GM18867 (cell line): ENCODE measurements at regions not wholly inside any gene's neighbourhood (a gene's known extent, or its start where the extent isn't known, plus 50 kb on each side); places are given as distances from the start of the nearest gene placed in this dataset.

Experiments used
- ATAC-seq: cut with Tn5 transposase; IDR thresholded peaks from one replicate; pipeline ENCODE4 v1.9.1; 2021; ENCODE audit warnings: mild to moderate bottlenecking, moderate library complexity; ENCODE audit not compliant: unreplicated experiment

DNA sequence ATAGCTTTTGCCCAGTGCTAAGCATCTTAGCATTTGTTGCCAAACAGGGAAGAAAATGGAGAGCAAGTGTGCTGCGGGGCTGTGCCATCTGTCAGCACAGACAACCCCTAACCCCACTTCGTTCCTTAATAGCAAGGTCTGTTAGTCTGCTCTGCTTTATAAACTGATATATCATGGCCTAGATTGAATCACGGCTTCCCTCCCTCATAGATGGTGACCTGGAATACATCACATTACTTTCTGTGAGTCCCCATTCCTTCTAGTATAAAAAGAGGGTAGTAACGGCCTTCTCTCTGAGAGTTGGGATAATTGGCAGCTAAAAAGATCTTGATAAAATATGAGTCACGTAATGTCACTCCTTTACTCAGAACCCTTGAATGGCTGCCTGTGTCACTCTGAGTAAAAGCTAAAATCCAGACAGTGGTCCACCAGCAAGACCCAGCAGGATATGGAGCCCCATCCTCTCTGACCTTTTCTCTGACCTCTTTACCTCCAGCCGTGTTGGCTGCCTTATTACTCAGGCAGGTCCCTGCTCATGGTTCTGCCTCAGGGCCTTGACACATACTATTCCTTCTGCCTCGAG, 151.7 kb downstream of the DLEU7 start:
- no peak for ATAC-seq

DNA sequence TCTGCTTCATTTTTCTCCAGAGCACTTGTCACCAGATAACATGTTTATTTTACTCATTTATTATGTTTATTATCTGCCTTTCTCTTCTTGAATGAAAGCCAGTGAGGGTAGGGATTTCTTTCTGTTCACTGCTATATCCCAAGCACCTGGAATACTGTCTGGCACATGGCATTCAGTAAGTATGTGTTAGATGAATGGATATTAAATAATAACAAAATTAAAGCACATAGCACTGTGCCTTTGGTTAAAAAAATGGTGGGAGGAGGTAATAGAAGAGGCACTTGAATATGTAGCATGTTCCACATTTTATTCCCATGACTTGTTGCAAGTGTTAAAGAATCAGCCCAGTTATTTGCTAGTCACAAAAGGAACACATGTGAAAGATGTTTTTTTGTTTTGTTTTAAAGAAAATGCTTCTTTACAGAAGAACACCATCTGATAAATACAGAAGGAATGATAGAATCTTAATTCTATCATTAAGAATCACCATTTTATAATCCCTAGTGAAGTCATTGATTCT, 151.0 kb downstream of the DLEU7 start:
- no peak for ATAC-seq

DNA sequence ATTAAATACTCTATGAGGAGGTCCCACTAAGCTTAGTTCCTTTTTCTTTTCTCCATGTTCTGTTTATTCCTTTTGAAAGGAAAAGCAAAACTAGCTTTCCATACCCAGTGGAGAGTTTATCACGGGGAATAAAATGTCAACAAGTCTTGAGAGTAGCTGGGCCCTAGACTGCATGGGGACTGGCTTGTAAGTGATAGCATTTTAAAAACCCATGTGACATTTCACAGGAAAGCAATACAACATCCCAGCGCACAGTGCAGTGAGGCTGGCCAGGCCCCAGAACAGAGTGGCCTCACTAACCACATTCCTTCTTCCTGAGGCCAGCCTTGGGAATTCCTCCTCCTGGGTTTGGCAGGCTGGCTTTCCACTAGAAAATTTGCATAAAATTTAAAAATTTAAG, 149.8 kb downstream of the DLEU7 start:
- ATAC-seq, result no peak

DNA sequence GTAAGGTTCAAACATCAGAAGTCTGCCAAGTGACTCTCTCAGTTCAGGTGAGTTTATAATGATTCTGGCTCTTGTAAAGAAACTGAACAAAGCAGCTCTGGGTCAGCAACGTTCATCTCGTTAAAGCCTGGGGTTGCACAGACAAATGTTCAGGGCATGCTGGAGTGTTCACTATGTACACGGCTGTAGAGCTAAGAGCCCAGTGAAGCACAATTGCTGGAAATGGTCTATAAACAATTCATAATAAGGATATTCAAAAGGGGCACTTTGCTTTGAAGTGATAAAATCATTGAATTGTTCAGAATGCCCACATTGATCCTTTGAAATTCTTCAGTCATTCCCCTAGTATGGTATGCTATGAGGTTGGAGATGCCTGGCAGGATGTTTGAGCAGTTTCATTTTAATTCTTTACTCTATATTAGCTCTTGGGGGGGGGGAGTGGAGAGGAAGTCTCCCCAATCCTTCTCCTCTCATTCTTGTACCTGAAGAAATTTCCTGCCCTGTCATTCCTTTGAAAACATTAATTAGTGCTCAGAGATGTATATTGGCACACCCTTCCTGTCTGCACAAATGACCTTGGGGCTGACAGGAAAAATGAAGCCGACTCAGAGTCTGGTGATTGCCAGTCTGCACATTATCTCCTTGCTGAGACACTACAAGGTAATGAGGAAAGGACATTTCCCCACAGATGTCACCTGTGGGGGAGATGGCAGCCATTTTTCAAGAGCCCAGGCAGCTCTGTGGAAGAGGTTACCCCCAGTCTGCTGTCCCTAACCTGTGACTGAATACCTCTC, 145.5 kb downstream of the DLEU7 start:
- ATAC-seq, result no peak

DNA sequence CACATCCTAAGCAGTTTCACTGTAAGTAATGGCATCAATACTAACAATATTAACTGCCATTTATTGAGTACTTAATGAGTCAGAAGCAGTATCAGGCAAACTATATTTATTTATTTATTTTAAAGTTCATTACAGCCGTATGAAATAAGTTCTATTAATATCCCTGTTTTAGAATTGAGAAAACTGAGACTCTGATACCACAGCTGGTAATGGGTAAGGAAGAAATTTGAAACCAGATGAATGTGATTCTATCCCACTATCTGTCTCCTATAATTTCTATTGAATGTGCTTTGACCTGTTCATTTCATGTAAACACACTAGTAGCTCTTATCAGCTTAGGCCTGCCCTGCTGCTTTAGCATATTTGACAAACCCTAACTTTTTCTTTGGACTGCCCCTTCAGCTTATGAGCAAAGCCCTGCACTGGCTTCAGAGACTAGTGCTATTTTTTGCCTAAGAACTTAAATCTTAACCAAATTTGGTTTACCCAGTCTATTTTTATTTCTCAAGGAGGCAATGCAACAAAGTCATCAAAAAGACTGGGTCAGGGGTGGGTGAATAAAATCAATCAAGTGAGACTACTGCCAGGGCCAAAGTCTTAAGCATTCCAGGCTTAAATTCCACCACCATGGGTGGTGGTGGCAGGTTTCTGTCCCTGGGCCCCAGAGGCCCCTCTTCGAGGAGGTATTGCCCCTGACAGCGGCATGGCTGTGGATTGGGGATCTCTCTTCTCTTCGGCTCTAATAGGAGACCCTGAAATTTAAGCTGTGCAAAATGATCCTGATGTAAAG, 143.4 kb downstream of the DLEU7 start:
- no peak for ATAC-seq

DNA sequence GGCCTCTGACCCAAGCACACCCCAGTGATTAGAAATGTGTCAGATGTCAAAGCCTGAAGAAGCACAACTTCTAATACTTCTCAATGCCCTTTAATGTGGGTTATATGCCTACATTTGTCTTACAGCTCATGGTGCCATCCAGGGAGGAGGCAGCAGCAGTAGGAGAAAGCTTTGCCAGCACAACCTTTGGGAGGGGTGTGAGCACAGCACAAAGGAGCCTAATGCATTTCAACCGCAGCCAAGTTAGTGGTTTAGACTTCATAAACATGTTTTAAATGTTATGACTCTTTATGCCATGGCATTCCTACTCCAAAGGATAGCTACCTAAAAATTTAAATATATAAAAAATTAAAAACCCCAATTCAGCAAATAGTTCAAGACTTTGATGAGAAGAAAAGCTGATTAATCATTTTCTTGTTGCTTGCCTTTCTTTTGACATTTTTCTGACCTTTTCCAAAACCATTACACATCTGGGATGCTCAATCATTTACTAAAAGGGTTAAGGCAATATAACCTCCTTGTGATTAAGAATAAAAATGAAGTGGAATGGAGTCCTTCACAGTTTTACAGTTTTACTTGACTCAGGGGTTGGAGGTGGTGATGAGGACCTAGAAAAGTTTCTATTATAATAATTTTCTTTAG, 142.7 kb downstream of the DLEU7 start:
- ATAC-seq, result no peak

DNA sequence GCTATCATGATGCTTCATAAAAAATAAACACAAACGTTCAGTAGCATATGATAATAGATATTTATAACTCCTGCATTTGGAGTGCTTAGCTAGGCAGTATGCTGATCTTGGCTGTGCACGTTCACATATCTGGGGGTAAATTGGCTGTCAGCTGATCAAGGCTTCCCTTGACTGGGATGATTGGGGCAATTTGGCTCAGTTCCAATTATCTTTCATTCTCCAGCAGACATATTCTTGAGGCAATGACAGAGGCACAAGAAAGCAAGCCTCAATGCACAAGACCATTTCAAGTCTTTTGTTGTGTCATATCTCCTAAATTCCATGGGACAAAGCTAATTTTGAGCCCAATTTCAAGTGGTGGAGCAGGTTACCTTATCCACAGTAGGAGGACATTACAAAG, 142.0 kb downstream of the DLEU7 start:
- no peak for ATAC-seq

DNA sequence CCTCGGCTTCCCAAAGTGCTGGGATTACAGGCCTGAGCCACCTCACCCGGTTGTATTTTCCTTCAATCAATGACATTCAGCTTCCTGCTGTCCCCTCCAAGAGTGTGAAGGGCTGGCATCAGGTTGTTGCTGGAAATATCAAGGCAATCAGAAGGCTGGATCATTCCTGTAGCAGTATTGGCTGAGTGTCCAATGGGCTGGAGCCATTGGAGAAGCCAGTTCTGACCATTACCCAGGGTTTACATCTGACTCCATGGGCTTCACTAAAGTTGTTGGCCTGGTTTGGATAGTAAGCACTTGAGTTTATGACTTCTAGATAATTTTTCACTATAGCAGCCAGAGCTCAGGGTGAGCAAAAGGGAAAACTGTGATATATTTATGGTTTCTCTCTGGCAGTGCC, 137.0 kb downstream of the DLEU7 start:
- ATAC-seq, result no peak

DNA sequence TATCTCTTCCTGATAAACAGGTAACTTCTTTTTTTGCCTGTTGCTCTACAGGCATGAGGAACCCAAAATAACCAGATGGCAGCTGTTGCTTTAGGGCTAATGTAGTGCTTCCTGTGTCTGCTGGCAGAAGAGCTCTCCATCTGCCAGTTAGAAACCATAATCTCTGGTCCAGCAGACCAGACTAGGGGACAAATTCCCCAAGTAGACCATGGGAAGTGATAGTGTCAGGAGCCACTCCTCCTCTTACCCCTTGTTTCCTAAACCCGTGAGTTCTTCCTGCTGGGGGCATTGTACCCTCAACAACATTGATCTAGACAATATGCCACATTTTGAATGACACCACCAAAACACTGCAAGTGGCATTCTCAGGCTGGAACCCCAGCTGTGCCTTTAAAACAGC, 135.9 kb downstream of the DLEU7 start:
- ATAC-seq, result no peak

DNA sequence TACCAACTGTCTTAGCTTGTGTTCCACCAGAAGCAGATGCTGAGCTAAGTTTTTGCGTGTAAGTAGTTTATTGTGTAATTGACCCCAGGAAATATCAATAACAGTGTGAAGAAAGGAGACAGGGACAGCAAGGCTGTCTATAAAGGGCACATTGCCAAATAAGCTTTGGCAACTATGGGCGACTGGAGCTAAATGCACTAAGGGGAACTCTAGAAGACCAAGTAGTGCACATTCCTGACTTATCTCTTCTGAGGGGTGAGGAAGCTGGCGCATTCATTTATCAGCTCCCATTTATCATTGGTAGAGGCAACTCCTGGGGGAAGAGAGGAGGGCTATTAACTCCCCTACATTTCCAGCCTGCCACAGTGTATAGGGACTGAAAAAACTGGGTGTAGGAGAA, 135.0 kb downstream of the DLEU7 start:
- ATAC-seq, result no peak

DNA sequence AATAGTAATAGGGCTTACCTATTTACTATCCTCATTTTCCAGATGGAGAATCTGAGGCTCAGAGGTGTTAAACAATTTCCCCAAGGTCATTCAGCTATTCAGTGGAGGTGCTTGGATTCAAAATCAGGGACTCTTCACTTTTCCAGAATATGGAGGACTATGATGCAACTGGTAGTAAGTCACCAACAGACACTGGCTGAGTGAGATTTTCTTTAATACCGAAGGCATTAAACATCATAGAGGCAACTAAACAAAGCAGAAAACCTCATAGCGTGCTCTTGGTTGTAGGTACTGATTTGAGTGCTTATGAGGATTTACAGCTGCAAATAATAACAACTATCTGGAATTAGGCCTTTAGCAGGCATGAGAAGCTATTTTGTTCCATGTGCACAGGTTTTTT, 134.4 kb downstream of the DLEU7 start:
- ATAC-seq, result no peak

DNA sequence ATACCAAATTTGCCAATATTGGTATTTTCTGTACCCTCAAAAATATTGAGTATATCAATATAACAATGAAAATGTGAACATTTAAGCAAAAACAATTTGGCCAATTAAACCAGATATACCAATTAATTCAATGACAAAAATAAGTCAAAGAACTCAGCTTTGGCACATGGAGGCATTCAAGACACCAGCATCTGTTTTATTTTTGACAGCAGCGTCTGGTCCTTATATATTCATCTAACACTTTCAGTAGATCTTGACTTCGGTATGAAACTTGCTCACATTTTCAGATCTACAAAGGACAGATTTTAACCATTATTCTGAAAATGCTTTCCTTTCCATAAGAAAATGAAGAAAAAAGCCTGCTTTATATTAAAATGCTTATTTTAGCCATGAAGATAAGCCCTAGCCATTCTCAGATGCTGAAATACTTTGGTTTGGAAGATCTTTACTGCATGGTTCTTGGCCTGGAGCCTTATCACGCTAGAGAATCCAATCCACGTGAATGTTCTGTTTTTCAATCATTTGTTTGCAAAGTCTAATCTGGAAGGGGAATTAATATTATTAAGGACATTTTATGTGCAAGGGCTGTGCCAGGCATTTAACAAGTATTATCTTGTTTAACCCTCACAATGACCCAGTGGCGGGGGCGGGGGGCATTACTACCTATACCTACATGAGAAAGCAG, 132.2 kb downstream of the DLEU7 start:
- ATAC-seq, result no peak

DNA sequence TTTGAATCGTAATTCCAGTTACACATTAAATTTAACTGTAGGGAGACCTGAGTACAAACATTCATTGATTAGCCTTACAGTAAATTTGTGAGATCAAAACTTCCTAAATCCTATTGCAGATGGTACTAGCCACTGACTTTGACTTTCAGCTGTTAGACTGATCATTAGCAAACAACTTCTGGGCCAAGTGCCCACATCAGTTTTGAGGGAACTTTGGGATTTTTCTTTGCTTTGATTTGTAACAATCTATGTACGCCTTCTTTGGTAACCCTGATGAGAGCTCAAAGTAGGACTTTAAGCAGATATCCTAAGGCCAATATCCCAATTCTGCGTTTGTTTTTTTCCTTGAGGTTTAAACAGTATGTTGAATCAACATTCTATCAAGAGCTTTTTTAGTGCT, 131.5 kb downstream of the DLEU7 start:
- no peak for ATAC-seq

DNA sequence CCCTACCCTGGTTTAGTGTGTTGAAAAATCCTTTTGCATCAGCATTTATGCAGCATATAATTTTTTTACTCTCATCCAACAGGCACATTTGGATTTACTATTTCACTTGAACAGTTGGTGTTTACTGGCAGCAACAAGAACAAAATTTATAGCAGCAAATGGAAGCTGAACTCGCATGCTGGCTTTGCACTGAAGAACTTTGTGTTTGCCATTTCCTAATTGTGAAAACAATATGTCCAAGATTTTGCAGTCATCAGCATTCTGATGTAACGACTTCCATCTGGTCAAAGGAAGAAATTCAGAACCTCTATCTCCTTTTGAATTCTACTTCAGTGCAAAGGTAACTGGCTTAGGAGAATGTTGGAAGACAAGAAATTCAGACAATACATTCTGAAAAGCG, 131.0 kb downstream of the DLEU7 start:
- no peak for ATAC-seq

DNA sequence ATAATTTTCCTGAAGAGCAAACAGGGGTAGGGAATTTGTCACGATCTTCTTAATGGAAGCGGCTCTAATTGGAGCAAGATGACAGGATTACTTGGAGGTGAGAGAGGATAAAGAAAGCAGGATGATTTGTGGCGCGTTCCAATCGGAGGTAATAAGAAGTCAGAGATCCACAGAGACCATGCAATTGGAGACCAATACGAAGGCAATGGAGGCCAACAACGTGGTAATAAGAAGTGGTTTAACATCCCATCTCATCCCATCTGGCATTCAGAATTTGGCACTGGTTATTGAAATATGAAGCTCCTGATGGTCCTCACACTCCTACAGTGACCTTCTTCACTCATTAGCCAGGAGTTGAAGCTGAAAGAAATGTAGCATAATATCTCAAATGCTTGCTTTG, 130.6 kb downstream of the DLEU7 start:
- ATAC-seq, result no peak

DNA sequence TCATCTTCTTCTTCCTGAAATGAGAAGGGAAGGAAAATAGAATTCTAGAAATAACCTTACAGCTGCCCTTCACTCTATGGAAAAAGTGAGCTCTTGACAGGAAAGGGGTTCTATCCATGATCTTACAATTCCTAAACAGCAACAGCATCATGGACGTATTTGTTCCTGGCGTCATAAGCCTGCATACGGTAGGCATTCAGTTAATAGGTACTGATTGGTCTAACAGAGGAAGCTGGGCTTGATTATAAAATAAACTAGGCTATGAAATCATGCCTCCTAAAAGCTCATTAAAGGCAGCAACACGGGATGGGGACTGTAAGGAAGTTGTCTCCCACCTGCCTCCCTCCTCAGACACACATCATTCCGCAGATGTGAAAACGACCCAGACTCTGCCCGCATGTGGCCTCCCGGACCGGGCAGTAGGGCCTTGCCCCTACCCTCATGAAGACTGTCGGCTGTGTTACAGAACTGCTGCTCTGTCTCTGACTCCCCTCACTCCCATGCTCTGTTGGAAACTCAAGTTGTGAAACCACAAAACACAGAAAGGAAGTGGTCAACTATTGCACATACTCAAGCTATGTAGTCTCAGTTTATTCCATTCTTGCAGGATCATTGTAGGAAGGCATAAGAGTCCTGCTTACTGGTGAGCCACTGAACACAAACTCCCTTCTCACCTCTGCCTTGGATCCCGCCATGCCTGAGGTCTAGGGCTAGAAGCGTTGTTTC, 129.8 kb downstream of the DLEU7 start:
- peak; percentile 68 for ATAC-seq

DNA sequence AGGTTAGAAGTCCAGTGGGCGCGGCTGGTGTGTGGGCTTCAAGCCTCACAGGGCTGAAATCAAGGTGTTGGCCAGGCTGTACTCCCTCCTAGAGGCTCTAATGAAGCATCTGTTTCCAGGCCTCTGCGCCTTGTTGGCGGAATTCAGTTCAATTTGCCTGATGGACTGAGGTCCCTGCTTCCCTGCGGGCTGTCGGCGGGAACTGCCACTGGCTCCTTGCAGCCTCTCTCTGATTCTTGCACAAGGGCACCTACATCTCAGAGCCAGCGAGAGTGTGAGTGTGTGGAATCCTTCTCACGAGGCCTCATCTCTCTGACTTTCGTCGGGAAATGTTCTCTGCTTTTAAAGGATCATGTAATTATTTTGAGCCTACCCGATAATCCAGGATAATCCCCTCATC, 128.6 kb downstream of the DLEU7 start:
- no peak for ATAC-seq

DNA sequence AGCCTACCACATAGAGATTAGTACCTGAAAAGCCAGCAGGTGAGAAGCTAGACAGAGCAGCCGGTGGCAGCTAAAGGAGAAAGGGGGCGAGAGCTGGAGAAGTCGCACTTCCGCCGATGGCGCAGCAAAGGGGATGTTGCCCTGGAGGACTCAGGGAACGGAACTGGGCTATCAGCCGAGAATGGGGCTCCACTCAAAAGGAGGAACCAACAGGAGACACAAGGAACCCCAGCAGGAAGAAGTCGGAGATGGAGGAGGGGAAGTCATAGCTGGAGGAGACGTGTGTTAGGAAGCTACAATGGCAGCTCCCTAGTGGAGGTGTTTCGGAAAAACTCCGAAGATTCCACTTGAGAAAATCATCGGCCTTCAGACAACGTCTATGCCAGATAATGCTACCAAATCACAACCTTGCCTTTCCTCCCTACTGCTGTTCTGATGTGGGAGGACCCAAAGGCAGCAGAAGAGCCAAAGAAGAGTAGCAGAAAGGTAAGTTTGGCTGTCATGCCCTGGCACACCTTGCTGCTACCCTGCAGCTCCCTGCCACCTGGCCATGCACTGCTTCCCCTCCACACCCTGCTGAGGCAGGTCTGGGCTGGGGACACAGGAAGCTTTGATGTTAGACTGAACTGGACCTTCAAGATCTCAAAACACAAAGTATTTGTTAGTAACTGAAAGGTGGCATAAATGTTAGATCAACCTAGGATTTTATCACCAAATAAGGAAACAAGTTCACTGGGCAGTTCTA, 127.9 kb downstream of the DLEU7 start:
- ATAC-seq, result no peak

DNA sequence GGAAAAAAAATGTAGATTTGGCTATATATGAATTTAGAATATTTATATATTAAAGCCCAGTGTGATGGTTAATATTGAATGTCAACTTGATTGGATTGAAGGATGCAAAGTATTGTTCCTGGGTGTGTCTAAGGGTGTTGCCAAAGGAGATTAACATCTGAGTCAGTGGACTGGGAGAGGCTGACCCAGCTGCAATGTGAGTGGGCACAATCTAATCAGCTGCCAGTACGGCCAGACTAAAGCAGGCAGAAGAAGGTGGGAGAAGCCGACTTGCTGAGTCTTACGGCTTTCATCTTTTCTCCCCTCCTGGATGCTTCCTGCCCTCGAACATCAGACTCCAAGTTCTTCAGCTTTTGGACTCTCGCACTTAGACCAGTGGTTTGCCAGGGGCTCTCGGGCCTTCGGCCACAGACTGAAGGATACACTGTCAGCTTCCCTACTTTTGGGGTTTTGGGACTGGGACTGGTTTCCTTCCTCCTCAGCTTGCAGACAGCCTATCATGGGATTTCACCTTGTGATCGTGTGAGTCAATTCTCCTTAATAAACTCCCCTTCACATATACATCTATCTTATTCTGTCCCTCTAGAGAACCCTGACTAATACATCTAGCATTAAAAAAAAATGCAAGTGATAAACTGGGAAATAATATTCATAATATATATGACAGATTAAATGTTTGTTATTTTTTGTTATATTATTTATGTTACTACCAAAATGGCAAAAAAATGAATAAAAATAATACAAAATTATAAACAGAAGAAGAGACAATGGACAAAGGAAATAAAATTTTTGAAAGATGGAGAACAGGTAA, 122.4 kb downstream of the DLEU7 start:
- ATAC-seq, result no peak
